Psoas muscle (tissue), 7 donors: ENCODE measurements at regions not wholly inside any gene's neighbourhood (a gene's known extent, or its start where the extent isn't known, plus 50 kb on each side); places are given as distances from the start of the nearest gene placed in this dataset.

Experiments used
- ATAC-seq, 4 donors: fragments of 200-7000 bp; cut with Tn5 transposase; one replicate each; pipeline ENCODE4 v1.9.1; 2020; ENCODE audit warnings: moderate library complexity in 3 of 4, mild to moderate bottlenecking in 2 of 4
- DNase-seq, 2 donors: peaks; one replicate each; pipeline ENCODE4 v3.0.0-alpha.2; 2020
- H3K27ac ChIP-seq: fragments of 200-600 bp; one replicate; pipeline ENCODE4 v1.8.0; 2022
- H3K27me3 ChIP-seq, 3 donors: fragments of 200-600 bp in 1 of 3; one replicate each; pipeline versions ENCODE4 v1.6.1 to v1.8.0; 2013 to 2022; ENCODE audit warnings: low read length in 2 of 3, mild to moderate bottlenecking in 2 of 3, moderate library complexity in 1 of 3; ENCODE audit not compliant: insufficient read depth in 3 of 3
- H3K36me3 ChIP-seq, 2 donors: fragments of 200-600 bp in 1 of 2; one replicate each; pipeline versions ENCODE4 v1.6.1 to v1.8.0; 2013 to 2022; ENCODE audit warnings: low read depth in 1 of 2, mild to moderate bottlenecking in 1 of 2, moderate library complexity in 1 of 2; ENCODE audit not compliant: insufficient read depth in 1 of 2
- H3K4me1 ChIP-seq: fragments of 200-600 bp; one replicate; pipeline ENCODE4 v1.8.0; 2022
- H3K4me3 ChIP-seq: fragments of 200-600 bp; one replicate; pipeline ENCODE4 v1.8.0; 2022; ENCODE audit warnings: mild to moderate bottlenecking
- H3K9me3 ChIP-seq: fragments of 200-600 bp; one replicate; pipeline ENCODE4 v1.8.0; 2022
- CTCF ChIP-seq: fragments of 200-600 bp; IDR thresholded peaks from one replicate; pipeline ENCODE4 v1.8.0; 2022; ENCODE audit warnings: antibody characterized with exemption
- WGBS, 3 donors: extraction: QIAGEN DNeasy Blood & Tissue Kit; methylation state at CpG; one replicate each; pipeline versions ENCODE4 v1.1.6 to v1.1.7; 2013; 5-methylcytosine and 5-hydroxymethylcytosine counted together
- intact Hi-C, 2 donors: fragments of 100-400 bp; cut with DNase I; formaldehyde crosslinking; loops; one replicate each; pipeline versions ENCODE4 v1.11.0 to v1.14.2; 2022
- donor health status: healthy with polysubstance abuse.
- donor health status: DM: no; HTN: no; CAD: no; lungs with moderate emphysema.
- donor health status: Bipolar disorder and iron deficiency.
- donor health status: healthy.
- donor health status: DM: yes; HTN: yes; CAD: no.
- donor health status: DM: no; HTN: no; CAD: no.
- donor health status: DM: yes; HTN: yes; CAD: no.

GRCh38 chr20:39245685-39246311 lies 283.7 kb downstream of the DHX35 start:
- H3K4me1 ChIP-seq: no peaks in the 10 kb centered on the region
- H3K27me3 ChIP-seq: peaks cover 0 to 2% (median 0%) of the 10 kb centered on the region in 3 donors
- 46 to 61% (median 58%) methylated on average over 1 of the region's 1 CpG for WGBS, 3 donors
- no peaks in the 10 kb centered on the region for H3K36me3 ChIP-seq
- no peaks in the 10 kb centered on the region for H3K9me3 ChIP-seq
- DNase-seq (no peak), ATAC-seq (no peak)
- TF ChIP-seq CTCF: no peak
- H3K27ac ChIP-seq: no peak overlapping the region
- intact Hi-C loops: no loop called here
- no peak overlapping the region for H3K4me3 ChIP-seq

GRCh38 chr20:39243962-39244361 lies 281.8 kb downstream of the DHX35 start:
- H3K27ac ChIP-seq: no peak overlapping the region
- 76 to 100% (median 78%) methylated on average over 1 of the region's 1 CpG for WGBS, 3 donors
- intact Hi-C loops: no loop called here
- H3K27me3 ChIP-seq: peaks cover 0 to 2% (median 0%) of the 10 kb centered on the region in 3 donors
- no peaks in the 10 kb centered on the region for H3K36me3 ChIP-seq
- TF ChIP-seq CTCF: no peak
- DNase-seq (no peak), ATAC-seq (no peak)
- H3K4me1 ChIP-seq: no peaks in the 10 kb centered on the region
- no peaks in the 10 kb centered on the region for H3K9me3 ChIP-seq
- H3K4me3 ChIP-seq: no peak overlapping the region

GRCh38 chr20:39242614-39243013 lies 280.5 kb downstream of the DHX35 start:
- no peaks in the 10 kb centered on the region for H3K4me1 ChIP-seq
- no peak overlapping the region for H3K27ac ChIP-seq
- no peak for TF ChIP-seq CTCF
- no peaks in the 10 kb centered on the region for H3K9me3 ChIP-seq
- H3K4me3 ChIP-seq: no peak overlapping the region
- peaks cover 0 to 2% (median 0%) of the 10 kb centered on the region in 3 donors for H3K27me3 ChIP-seq
- DNase-seq (no peak), ATAC-seq (no peak)
- intact Hi-C loops: no loop called here
- no peaks in the 10 kb centered on the region for H3K36me3 ChIP-seq

GRCh38 chr20:39234520-39235095 lies 272.5 kb downstream of the DHX35 start:
- Histone ChIP-seq H3K4me1 (no peaks in the 10 kb centered on the region), H3K27ac (no peak overlapping the region), H3K36me3 (no peaks in the 10 kb centered on the region), H3K4me3 (no peak overlapping the region), H3K27me3 (no peaks in the 10 kb centered on the region), H3K9me3 (no peaks in the 10 kb centered on the region)
- no peak for TF ChIP-seq CTCF
- WGBS, 3 donors: 45 to 55% (median 49%) methylated on average over 7 of the region's 7 CpGs
- DNase-seq (no peak), ATAC-seq (no peak)
- intact Hi-C loops: no loop called here

- Histone ChIP-seq H3K36me3 (no peaks in the 10 kb centered on the region), H3K27ac (no peak overlapping the region), H3K4me3 (no peak overlapping the region), H3K4me1 (no peaks in the 10 kb centered on the region), H3K27me3 (no peaks in the 10 kb centered on the region), H3K9me3 (no peaks in the 10 kb centered on the region)
- DNase-seq (no peak), ATAC-seq (no peak)
- WGBS, 3 donors: 78 to 82% (median 80%) methylated on average over 4 of the region's 4 CpGs
- intact Hi-C loops: no loop called here
- TF ChIP-seq CTCF: no peak
These were observed 271.6 kb downstream of the DHX35 start for GRCh38 chr20:39233755-39234154.
